Astrocyte (in vitro differentiated cells and primary cell): ENCODE measurements at regions not wholly inside any gene's neighbourhood (a gene's known extent, or its start where the extent isn't known, plus 50 kb on each side); places are given as distances from the start of the nearest gene placed in this dataset.

Experiments
- DNase-seq: peaks from one replicate; pipeline ENCODE4 v3.0.0-alpha.2; 2010; ENCODE audit warnings: low read depth
- FAIRE-seq: peaks from 2 replicates; lab custom pipeline; 2011; peaks lifted over from hg19 to GRCh38; lab: Jason Lieb, UNC
- H2AFZ ChIP-seq: 2 replicates; pipeline ENCODE4 v1.6.0; 2012; ENCODE audit warnings: low read depth, low read length, inconsistent platforms
- H3K27ac ChIP-seq: 2 replicates; pipeline ENCODE4 v1.5.1; 2011; ENCODE audit warnings: low read depth, low read length, inconsistent platforms
- H3K27me3 ChIP-seq: 2 replicates; pipeline ENCODE4 v1.6.0; 2011; ENCODE audit warnings: low read length, inconsistent platforms; ENCODE audit not compliant: insufficient read depth
- H3K36me3 ChIP-seq: 2 replicates; pipeline ENCODE4 v1.5.1; 2011; ENCODE audit warnings: low read length, inconsistent platforms; ENCODE audit not compliant: insufficient read depth
- H3K4me1 ChIP-seq: 2 replicates; pipeline ENCODE4 v1.5.1; 2011; ENCODE audit warnings: low read length, inconsistent platforms; ENCODE audit not compliant: insufficient read depth
- H3K4me2 ChIP-seq: 2 replicates; pipeline ENCODE4 v1.6.0; 2012; ENCODE audit warnings: low read length, inconsistent platforms
- H3K4me3 ChIP-seq: 2 replicates; pipeline ENCODE4 v1.5.1; 2011; ENCODE audit warnings: low read depth, mild to moderate bottlenecking, low read length, inconsistent platforms; ENCODE audit not compliant: insufficient read depth
- H3K79me2 ChIP-seq: 2 replicates; pipeline ENCODE4 v1.6.0; 2012; ENCODE audit warnings: mild to moderate bottlenecking, low read length, inconsistent platforms; ENCODE audit not compliant: insufficient read depth
- H3K9ac ChIP-seq: 2 replicates; pipeline ENCODE4 v1.6.0; 2012; ENCODE audit warnings: mild to moderate bottlenecking, low read length, inconsistent platforms
- H3K9me3 ChIP-seq: 2 replicates; pipeline ENCODE4 v1.5.1; 2012; ENCODE audit warnings: low read depth, mild to moderate bottlenecking, low read length, inconsistent platforms; ENCODE audit not compliant: insufficient read depth
- H4K20me1 ChIP-seq: 2 replicates; pipeline ENCODE4 v1.6.0; 2012; ENCODE audit warnings: low read length, inconsistent platforms; ENCODE audit not compliant: insufficient read depth
- H3K27ac Mint-ChIP-seq: one replicate; pipeline ENCODE4 v1.8.0; 2021; ENCODE audit warnings: mild to moderate bottlenecking, mixed read lengths; ENCODE audit not compliant: unreplicated experiment
- H3K27me3 Mint-ChIP-seq: one replicate; pipeline ENCODE4 v1.8.0; 2021; ENCODE audit warnings: low read depth, mixed read lengths; ENCODE audit not compliant: unreplicated experiment
- H3K36me3 Mint-ChIP-seq: one replicate; pipeline ENCODE4 v1.8.0; 2021; ENCODE audit warnings: low read depth, mixed read lengths; ENCODE audit not compliant: unreplicated experiment
- H3K4me1 Mint-ChIP-seq: one replicate; pipeline ENCODE4 v1.8.0; 2021; ENCODE audit warnings: low read depth, mixed read lengths; ENCODE audit not compliant: unreplicated experiment
- H3K4me3 Mint-ChIP-seq: one replicate; pipeline ENCODE4 v1.8.0; 2021; ENCODE audit warnings: mild to moderate bottlenecking, moderate library complexity, mixed read lengths; ENCODE audit not compliant: unreplicated experiment
- H3K9me3 Mint-ChIP-seq: one replicate; pipeline ENCODE4 v1.8.0; 2021; ENCODE audit warnings: mild to moderate bottlenecking, mixed read lengths; ENCODE audit not compliant: unreplicated experiment
- EZH2 ChIP-seq: IDR thresholded peaks from 2 replicates; pipeline ENCODE4 v1.6.1; 2012; ENCODE audit warnings: mild to moderate bottlenecking, low read length, inconsistent platforms; ENCODE audit not compliant: insufficient read depth
- TF ChIP-seq, protein P1 (sequence below): IDR thresholded peaks from 2 replicates; pipeline ENCODE4 v1.5.1; 2011; ENCODE audit warnings: low read depth, mild to moderate bottlenecking, inconsistent platforms, low read length, moderate library complexity; ENCODE audit not compliant: insufficient read depth

DNA sequence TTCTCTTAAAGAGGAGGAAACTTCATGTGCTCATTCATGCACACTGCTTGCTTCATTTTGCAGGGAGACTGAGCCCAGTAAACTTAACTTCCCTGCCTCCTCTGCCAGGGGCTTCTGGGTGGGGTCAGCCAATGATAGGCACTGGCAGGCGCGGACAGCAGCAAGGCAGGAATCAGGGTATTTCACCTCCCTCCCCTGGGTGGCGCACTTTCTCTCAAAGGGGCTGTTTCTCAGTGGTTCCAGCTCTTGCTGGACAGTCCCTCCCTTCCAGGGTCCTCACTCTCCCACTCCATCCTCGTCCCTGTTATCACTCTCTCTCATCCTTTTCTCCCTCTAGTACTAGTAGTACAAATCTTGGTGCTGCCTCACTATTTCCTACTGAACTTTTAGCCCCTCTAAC is 320.5 kb upstream of the ZNF521 start:
- Mint-ChIP-seq H3K27ac (no peak overlapping the region), H3K36me3 (no peaks in the 10 kb centered on the region), H3K9me3 (no peaks in the 10 kb centered on the region), H3K27me3 (peaks cover 2% of the 10 kb centered on the region), H3K4me1 (no peaks in the 10 kb centered on the region), H3K4me3 (no peak overlapping the region)
- TF ChIP-seq, protein P1, sequence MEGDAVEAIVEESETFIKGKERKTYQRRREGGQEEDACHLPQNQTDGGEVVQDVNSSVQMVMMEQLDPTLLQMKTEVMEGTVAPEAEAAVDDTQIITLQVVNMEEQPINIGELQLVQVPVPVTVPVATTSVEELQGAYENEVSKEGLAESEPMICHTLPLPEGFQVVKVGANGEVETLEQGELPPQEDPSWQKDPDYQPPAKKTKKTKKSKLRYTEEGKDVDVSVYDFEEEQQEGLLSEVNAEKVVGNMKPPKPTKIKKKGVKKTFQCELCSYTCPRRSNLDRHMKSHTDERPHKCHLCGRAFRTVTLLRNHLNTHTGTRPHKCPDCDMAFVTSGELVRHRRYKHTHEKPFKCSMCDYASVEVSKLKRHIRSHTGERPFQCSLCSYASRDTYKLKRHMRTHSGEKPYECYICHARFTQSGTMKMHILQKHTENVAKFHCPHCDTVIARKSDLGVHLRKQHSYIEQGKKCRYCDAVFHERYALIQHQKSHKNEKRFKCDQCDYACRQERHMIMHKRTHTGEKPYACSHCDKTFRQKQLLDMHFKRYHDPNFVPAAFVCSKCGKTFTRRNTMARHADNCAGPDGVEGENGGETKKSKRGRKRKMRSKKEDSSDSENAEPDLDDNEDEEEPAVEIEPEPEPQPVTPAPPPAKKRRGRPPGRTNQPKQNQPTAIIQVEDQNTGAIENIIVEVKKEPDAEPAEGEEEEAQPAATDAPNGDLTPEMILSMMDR, result no peak
- no peak for TF ChIP-seq EZH2
- Histone ChIP-seq H3K4me3 (no peak overlapping the region), H3K27ac (no peak overlapping the region), H3K9me3 (no peaks in the 10 kb centered on the region), H4K20me1 (no peaks in the 10 kb centered on the region), H3K27me3 (no peaks in the 10 kb centered on the region), H3K36me3 (no peaks in the 10 kb centered on the region), H2AFZ (no peak overlapping the region), H3K4me2 (no peak overlapping the region), H3K4me1 (no peaks in the 10 kb centered on the region), H3K9ac (no peak overlapping the region), H3K79me2 (no peaks in the 10 kb centered on the region)
- FAIRE-seq (no peak), DNase-seq (no peak)

DNA sequence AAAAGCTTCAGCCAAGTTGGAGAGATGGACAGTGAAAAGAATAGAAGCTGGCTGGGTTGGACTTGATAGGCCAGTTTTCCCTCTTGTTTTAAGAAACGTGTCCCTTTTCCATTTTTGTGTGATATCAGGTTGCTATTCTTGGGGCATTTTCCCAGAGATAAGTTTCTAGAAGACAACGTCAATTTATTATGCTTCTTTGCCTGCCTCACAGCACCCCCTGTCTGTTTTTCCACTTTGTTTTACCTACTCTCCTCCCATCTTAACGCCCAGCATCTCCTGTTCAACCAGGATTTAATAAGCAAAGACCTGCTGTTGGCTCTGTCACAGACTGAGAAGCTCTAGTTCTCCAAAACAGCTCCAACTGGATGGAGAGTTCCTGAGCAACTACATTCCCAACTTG is 317.8 kb upstream of the ZNF521 start:
- Histone ChIP-seq H3K27me3 (no peaks in the 10 kb centered on the region), H3K27ac (no peak overlapping the region), H3K4me1 (no peaks in the 10 kb centered on the region), H2AFZ (no peak overlapping the region), H3K9ac (no peak overlapping the region), H3K36me3 (no peaks in the 10 kb centered on the region), H3K79me2 (no peaks in the 10 kb centered on the region), H3K4me2 (no peak overlapping the region), H4K20me1 (no peaks in the 10 kb centered on the region), H3K9me3 (no peaks in the 10 kb centered on the region), H3K4me3 (no peak overlapping the region)
- FAIRE-seq (no peak), DNase-seq (no peak)
- Mint-ChIP-seq H3K36me3 (no peaks in the 10 kb centered on the region), H3K4me3 (no peak overlapping the region), H3K4me1 (no peaks in the 10 kb centered on the region), H3K27ac (no peak overlapping the region), H3K27me3 (peaks cover 2% of the 10 kb centered on the region), H3K9me3 (no peaks in the 10 kb centered on the region)
- TF ChIP-seq EZH2, result no peak
- TF ChIP-seq, protein P1, result no peak

DNA sequence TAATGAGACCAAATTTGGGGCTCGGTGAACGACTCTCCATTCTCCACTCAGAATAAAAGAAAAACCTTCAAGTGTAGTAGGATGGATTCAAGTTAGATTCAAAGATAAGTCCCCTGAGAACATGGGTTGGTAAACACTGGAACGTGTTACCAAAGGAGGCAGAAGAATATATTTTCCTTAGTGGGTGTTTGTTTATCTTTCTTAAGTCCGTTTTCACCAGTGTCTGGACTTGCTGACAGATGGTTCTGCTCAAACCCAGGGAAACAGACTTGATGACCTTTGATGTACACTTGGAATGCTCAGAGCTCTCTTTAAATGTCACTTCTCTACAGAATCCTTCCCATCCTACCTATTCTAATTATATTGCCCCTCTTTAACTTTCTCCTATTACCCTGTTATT is 310.3 kb upstream of the ZNF521 start:
- Histone ChIP-seq H3K79me2 (no peaks in the 10 kb centered on the region), H3K4me1 (no peaks in the 10 kb centered on the region), H3K27ac (no peak overlapping the region), H3K27me3 (no peaks in the 10 kb centered on the region), H3K9ac (no peak overlapping the region), H3K36me3 (no peaks in the 10 kb centered on the region), H3K4me2 (no peak overlapping the region), H3K4me3 (no peak overlapping the region), H3K9me3 (no peaks in the 10 kb centered on the region), H2AFZ (no peak overlapping the region), H4K20me1 (no peaks in the 10 kb centered on the region)
- H3K4me1 Mint-ChIP-seq, result peaks cover 14% of the 10 kb centered on the region
- no peak overlapping the region for H3K4me3 Mint-ChIP-seq
- H3K27ac Mint-ChIP-seq, result no peak overlapping the region
- no peaks in the 10 kb centered on the region for H3K27me3 Mint-ChIP-seq
- no peaks in the 10 kb centered on the region for H3K9me3 Mint-ChIP-seq
- H3K36me3 Mint-ChIP-seq, result no peaks in the 10 kb centered on the region
- DNase-seq, result no peak
- no peak for TF ChIP-seq EZH2
- TF ChIP-seq, protein P1, result no peak
- FAIRE-seq, result no peak
